ENCODE measurements at regions not wholly inside any gene's neighbourhood (a gene's known extent, or its start where the extent isn't known, plus 50 kb on each side); places are given as distances from the start of the nearest gene placed in this dataset.
"Not testable (repeated sequence)": the region's sequence is repeated elsewhere in the genome, so short reads cannot be mapped to it uniquely, and the experiment has no call there.

GRCh38 chr5:20759459-20759858, 771.5 kb upstream of the CDH18 start:
- not testable (repeated sequence) for DNase-seq

DNA sequence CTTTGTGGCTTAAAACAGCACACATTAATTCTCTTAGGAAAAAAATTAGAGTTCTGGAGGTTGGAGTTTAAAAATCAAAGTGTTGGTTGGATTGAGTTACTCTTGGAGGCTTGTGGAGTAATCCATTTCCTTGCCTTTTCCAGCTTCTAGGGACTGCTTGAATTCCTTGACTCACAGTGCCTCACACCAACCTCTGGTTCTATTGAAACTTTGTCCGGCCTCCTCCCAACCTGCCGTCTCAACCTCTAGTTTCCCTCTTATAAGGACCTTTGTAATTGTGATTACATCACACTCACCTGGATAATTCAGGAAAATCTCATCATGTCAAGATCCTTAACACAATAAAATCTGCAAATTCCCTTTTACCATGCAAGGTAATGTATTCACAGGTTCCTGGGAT, 764.2 kb upstream of the CDH18 start:
- not testable (repeated sequence) for DNase-seq

GRCh38 chr5:20735715-20736114, 747.7 kb upstream of the CDH18 start:
- not testable (repeated sequence) for DNase-seq

DNA sequence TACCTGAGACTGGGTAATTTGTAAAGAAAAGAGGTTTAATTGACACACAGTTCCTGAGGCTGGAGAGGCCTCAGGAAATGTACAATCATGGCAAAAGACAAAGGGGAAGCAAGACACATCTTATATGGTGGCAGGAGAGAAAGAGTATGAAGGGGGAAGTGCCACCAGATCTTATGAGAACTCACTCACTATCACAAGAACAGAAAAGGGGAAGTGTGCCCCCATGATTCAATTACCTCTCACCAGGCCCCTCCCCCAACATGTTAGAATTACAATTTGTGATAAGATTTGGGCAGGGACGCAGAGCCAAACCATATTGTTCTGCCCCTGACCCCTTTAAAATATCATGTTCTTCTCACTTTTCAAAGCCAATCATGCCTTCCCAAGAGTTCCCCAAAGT, 744.2 kb upstream of the CDH18 start:
- not testable (repeated sequence) for DNase-seq

DNA sequence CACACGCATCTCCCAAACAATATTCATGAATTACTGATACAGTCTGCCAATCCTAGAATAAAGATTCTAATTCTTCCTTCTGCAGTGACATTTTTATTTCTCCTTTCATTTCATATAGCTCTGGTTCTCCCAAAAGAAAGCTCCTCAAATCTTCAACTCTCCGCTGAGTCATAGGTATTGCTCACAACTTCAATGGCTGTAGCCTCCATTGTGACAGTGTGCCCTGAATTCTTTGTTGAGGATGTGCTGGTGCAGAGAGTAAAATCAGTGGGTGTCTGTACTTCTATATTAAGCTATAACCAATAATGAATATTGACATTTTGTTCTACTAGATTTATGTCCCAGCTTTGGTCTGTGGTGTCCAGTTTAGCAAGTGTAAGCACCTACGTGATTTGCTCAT, 733.3 kb upstream of the CDH18 start:
- DNase-seq: not testable (repeated sequence)

- DNase-seq: not testable (repeated sequence)
These were observed 723.6 kb upstream of the CDH18 start for GRCh38 chr5:20711520-20712155.

DNA sequence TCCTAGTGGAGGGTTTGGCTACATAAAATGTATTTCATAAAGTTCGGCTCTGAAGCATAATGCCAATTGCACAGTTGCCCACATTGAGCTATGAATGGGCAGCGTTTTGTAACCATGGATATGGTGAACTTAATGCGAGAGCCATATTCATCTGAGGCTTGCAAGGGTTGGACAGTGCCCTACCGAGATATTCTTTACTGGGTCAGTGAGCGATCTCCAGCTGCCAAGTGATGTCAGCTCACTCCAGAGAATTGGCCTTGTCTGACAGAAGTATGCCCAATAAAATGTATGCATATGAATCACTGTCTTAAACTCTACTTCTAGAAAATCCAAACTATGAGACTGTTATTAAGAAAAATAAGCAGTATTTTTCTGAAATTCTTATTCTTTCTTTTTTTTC, 719.6 kb upstream of the CDH18 start:
- not testable (repeated sequence) for DNase-seq

DNA sequence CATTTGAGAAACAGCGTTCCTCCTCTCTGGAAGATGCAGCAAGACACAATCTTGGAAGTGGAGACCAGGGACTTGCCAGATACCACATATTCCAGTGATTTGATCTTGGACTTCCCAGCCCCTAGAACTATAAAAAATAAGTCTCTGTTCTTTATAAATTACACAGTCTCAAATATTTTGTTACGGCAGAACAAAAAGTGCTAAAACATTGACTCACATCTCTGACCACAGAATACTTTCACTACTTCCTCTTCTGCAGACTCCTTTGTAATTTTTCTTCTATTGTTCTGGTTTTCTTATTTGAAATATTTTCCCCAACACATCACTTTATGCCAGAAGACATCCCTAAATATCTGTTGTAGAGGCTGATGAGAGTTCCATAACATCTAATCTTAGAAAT, 706.1 kb upstream of the CDH18 start:
- no peak for DNase-seq

DNA sequence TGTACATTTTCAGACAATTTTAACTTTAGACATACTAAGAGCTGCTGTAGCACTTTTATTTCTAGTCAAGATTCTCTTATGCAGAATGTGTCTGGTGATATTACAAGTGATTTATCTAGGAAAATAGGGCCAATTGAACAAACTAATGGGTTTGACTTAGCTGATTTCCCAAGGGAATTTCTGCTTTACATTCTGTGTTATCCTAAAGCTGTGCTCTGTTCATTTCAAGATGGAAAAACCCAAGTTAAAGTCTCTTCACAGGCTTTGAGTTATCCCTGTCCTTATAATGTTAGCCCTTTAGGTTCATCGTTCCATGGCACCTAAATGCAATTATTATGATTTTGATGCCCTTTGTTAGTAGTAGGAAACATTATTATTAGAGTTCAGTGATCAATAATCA, 704.9 kb upstream of the CDH18 start:
- no peak for DNase-seq

DNA sequence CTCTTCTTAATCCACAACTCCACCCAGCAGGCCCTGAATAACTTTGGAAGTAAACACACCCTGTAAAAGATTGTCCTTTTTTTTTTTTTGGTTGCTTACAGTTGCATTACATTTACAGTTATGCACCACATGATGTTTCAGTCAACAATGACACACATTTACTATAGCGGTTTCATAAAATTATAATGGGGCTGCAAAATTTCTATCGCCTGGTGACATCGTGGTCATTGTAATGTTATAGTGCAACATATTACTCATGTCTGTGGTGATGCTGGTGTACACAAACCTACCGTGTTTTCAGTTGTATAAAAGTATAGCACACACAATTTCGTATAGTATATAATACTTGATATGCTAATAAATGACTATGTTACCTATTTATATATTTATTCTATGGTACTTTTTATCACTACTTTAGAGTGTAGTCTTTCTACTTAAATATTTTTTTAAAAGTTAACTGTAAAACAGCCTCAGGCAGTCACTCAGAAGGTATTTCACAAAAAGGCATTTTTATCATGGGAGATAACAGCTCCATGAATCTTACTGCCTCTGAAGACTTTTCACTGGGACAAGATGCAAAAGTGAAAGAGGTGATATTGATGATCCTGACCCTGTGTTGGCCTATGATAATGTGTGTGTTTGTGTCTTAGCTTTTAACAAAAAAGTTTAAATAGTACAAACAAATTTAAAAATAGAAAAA, 695.4 kb upstream of the CDH18 start:
- DNase-seq: no peak

GRCh38 chr5:20680718-20681302, 692.8 kb upstream of the CDH18 start:
- no peak for DNase-seq

GRCh38 chr5:20678814-20679298, 690.9 kb upstream of the CDH18 start:
- DNase-seq: no peak

DNA sequence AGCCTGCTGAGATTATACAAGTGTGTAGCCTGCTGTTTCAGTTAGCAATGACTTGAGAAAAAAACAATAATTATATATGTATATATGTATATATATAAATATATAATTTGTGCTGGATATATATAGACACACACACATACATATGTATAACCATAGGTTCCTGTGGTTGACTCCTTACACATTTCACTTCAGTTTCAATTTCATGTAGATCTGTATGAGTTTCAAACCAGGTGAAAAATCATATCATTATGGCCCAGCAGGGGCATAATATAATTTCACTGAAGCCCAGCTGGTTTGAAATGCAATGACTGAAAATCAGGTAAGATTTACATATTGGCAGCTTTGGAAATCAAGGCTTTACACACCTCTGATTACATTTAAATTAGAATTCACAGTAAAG, 690.4 kb upstream of the CDH18 start:
- no peak for DNase-seq

- no peak for DNase-seq
These were observed 672.6 kb upstream of the CDH18 start for GRCh38 chr5:20660588-20660987.

DNA sequence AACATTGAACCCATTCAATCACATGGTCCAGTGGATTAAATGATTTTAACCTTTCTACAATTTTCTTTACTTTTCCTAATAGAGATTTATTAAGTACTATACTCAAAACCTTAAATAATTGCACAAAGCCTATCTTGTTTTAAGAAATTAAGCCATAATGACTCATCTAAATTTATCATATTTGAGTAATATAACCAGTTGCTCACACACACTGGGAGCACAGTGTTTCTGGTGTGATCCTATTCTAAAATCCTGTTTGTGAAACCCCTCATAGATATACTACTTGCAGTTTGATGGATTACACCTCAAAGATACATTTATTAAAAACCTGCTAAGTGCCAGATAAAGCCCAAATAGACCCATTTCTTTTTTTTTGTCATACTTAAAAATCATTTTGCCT, 668.3 kb upstream of the CDH18 start:
- DNase-seq: no peak

DNA sequence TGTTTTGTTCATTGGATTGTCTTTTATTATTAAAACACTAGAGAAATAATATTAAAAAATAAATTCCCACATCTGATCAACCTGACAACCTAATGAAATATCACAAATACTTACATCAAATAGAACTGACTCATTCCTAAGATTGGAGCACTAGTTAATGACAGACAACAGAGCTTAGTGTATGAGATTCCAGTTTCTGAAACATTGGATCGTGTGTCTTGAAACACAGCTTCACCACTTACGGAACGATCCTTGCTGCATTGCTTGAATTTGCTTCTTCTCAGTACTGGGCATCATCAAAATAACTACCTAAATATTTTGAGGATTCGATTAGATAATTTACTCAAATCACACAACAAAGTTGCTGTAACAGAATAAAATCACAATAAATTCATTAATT, 667.2 kb upstream of the CDH18 start:
- no peak for DNase-seq

DNA sequence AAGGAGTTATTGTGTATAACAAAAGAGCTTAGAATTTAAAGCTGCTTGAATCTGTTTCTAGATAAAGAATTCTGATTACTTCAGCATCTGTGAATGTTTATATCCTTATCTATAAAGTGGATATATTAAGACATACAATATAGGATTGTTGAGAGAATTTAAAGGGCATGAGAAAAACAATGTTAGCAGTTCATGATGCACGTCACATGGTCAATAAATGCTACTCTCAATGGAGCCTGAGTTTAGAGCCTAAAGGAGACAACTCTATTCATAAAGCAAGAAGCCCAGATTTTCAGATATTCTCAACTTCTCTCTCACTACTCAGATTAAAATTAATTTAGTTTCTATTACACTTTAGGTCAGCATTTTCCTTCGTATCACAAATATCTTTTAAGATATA, 666.7 kb upstream of the CDH18 start:
- no peak for DNase-seq

DNA sequence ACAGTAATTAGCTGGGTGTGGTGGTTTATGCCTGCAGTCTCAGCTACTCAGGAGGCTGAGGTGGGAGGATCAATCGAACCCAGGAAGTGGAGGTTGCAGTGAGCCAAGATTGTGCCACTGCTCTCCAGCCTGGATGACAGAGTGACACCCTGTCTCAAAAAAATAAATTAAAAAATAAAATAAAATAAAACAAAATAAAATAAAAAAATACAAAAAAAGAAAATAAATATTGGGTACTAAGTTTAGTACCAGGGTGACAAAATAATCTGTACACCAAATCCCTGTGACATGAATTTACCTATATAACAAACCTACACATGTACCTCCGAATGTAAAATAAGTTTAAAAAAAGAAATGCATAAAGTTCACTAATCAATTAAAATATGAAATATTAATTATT, 666.0 kb upstream of the CDH18 start:
- no peak for DNase-seq

- DNase-seq: no peak
These were observed 662.0 kb upstream of the CDH18 start for GRCh38 chr5:20649966-20650365.

DNA sequence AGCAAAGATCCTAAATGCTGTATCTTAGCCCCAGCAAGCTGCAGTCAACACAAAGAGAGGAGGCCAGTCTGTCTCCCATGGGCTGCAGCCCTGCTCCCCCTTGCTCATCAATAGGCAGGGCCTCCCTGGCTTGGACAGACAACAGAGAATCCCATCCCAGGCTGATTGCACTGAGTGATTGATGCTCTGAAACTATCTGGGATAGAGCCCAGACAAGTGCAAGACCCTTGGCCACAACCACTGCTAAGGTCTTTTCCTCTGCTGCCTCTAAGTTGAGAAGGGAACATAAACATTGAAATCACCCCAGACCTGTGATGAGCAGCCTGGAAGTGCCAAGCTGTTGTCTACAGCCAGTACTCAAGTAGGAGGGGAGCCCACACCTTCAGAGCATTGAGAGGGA, 661.0 kb upstream of the CDH18 start:
- DNase-seq: no peak

- no peak for DNase-seq
These were observed 648.7 kb upstream of the CDH18 start for GRCh38 chr5:20636686-20637085.

- DNase-seq: no peak
These were observed 631.6 kb upstream of the CDH18 start for GRCh38 chr5:20619591-20619990.

GRCh38 chr5:20618340-20618739, 630.3 kb upstream of the CDH18 start:
- DNase-seq: no peak

DNA sequence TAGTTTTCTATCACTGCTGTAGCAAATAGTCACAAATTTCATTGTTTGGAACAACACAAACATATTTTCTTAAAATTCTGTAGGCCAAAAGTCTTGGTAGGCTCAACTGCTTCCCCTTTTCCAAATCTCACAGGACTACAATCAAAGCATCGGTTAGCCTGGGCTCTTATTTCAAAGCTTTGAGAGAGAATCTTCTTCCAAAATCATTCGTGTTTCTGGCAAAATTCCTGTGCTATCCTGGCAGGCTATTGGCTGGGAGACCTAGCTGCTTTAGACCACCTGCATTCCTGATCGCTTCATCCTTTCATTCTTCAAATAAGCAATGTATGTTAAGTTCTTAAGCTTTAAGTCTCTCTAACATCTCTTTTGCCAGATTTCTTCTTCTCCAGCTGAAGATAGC, 629.8 kb upstream of the CDH18 start:
- DNase-seq: no peak
